T-cell (primary cell): ENCODE measurements at regions not wholly inside any gene's neighbourhood (a gene's known extent, or its start where the extent isn't known, plus 50 kb on each side); places are given as distances from the start of the nearest gene placed in this dataset.
A peak's percentile ranks its signal among the peaks of the same experiment; 100 is the strongest.
"Not testable (repeated sequence)": the region's sequence is repeated elsewhere in the genome, so short reads cannot be mapped to it uniquely, and the experiment has no call there.

Experiments
- ATAC-seq, 4 experiments: fragments of 200-7000 bp in 3 of 4; fragments of 150-1000 bp in 1 of 4; cut with Tn5 transposase; replicated peaks in 1 of 4; 1 replicate in 3 of 4; 2 replicates in 1 of 4; pipeline ENCODE4 v1.10.0; 2021; ENCODE audit warnings: moderate library complexity in 3 of 4, mild to moderate bottlenecking in 2 of 4, moderate number of reproducible peaks in 1 of 4
- CTCF ChIA-PET, 2 donors: fragments of 300-600 bp; sonication (Branson Sonifier 250); formaldehyde crosslinking; loops; one replicate each; lab custom pipeline; 2022; ENCODE audit warnings: antibody characterized with exemption in 2 of 2; lab: Charles Lee
- POLR2A ChIA-PET, 2 donors: fragments of 300-600 bp; sonication (Branson Sonifier 250); formaldehyde crosslinking; loops; one replicate each; lab custom pipeline; 2022; ENCODE audit warnings: antibody characterized with exemption in 2 of 2; lab: Charles Lee
- DNase-seq, 35 experiments: peaks; one replicate each; pipeline versions ENCODE4 v3.0.0 to v3.0.0-alpha.2; 2013 to 2023
- H3K27ac ChIP-seq: one replicate; pipeline ENCODE4 v1.5.1; 2013; ENCODE audit warnings: low read length
- H3K27me3 ChIP-seq, 2 experiments: replicated peaks in 1 of 2; 1 replicate in 1 of 2; 2 replicates in 1 of 2; pipeline versions ENCODE4 v1.6.1 to v1.7.0; 2013; ENCODE audit warnings: low read length in 1 of 2, mixed read lengths in 1 of 2; ENCODE audit not compliant: control insufficient read depth in 2 of 2, insufficient read depth in 2 of 2; ENCODE audit errors: extremely low read depth in 1 of 2
- H3K36me3 ChIP-seq, 2 donors: 1 replicate in 1 of 2; 2 replicates in 1 of 2; pipeline versions ENCODE4 v1.6.1 to v1.7.0; 2013; ENCODE audit warnings: low read length in 1 of 2; ENCODE audit not compliant: control insufficient read depth in 2 of 2, insufficient read depth in 1 of 2; ENCODE audit errors: extremely low read depth in 1 of 2
- H3K4me1 ChIP-seq, 2 experiments: 1 replicate in 1 of 2; 2 replicates in 1 of 2; pipeline versions ENCODE4 v1.6.1 to v1.7.0; 2013; ENCODE audit warnings: low read length in 2 of 2, mixed read lengths in 1 of 2; ENCODE audit not compliant: insufficient read depth in 2 of 2, control insufficient read depth in 1 of 2; ENCODE audit errors: extremely low read depth in 1 of 2
- H3K4me3 ChIP-seq, 2 donors: 1 replicate in 1 of 2; 2 replicates in 1 of 2; pipeline versions ENCODE4 v1.5.1 to v1.7.0; 2013; ENCODE audit warnings: mild to moderate bottlenecking in 2 of 2, low read length in 1 of 2, moderate library complexity in 1 of 2; ENCODE audit not compliant: control insufficient read depth in 1 of 2; ENCODE audit errors: extremely low read depth in 1 of 2
- H3K9me3 ChIP-seq: 2 replicates; pipeline ENCODE4 v1.7.0; 2013
- H3K27ac Mint-ChIP-seq, 2 donors: one replicate each; pipeline ENCODE4 v1.8.0; 2020 to 2021; ENCODE audit warnings: mild to moderate bottlenecking in 2 of 2, mixed read lengths in 2 of 2
- H3K27me3 Mint-ChIP-seq, 2 donors: one replicate each; pipeline ENCODE4 v1.8.0; 2021 to 2022; ENCODE audit warnings: mixed read lengths in 2 of 2
- H3K36me3 Mint-ChIP-seq: one replicate; pipeline ENCODE4 v1.8.0; 2021; ENCODE audit warnings: mixed read lengths
- H3K4me1 Mint-ChIP-seq, 3 donors: one replicate each; pipeline ENCODE4 v1.8.0; 2020 to 2022; ENCODE audit warnings: mixed read lengths in 3 of 3, mild to moderate bottlenecking in 1 of 3
- H3K4me3 Mint-ChIP-seq, 3 donors: one replicate each; pipeline ENCODE4 v1.8.0; 2020 to 2022; ENCODE audit warnings: mild to moderate bottlenecking in 3 of 3, mixed read lengths in 3 of 3, moderate library complexity in 3 of 3
- H3K9me3 Mint-ChIP-seq, 3 donors: one replicate each; pipeline ENCODE4 v1.8.0; 2020 to 2022; ENCODE audit warnings: mixed read lengths in 3 of 3
- WGBS: methylation state at CpG from one replicate; pipeline ENCODE4 v1.1.5; 2013; ENCODE audit warnings: missing lambda C conversion rate; ENCODE audit not compliant: insufficient coverage; 5-methylcytosine and 5-hydroxymethylcytosine counted together

DNA sequence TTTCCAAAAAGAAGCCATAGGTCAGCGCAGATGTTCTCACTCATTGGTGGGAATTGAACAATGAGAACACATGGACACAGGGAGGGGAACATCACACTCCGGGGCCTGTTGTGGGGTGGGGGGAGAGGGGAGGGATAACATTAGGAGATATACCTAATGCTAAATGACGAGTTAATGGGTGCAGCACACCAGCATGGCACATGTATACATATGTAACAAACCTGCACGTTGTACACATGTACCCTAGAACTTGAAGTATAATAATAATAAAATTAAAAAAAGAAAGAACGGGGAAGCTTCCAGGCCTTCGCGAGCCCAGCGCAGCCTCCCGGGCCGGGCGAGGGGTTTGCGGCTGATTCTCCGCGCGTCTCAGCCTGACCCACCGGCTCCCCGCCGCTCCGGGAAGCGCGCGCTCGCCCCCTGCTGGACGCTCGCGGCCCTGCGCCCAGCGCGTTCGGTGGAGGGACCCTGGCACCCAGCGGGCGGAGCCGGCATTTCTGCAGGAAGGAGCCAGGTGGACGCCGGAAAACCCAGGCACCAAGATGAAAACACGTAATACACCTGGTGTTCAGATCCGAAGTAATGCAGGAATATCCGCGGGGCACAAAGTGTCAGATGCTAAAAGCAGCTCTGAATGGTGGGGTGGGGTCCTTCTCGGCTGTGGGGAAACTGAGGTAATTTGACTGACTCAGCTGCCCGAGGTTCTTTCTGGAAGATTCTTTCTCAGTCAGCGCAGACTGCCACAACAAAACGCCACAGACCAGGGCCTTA is 67.1 kb upstream of the PPP1R26 start:
- CTCF ChIA-PET, result interaction anchor here in 1 of 2 donors (0.7 kb wide), 1 partner anchor 1572 kb away, joined by 4 read pairs; no protein-coding TSS in a partner anchor

DNA sequence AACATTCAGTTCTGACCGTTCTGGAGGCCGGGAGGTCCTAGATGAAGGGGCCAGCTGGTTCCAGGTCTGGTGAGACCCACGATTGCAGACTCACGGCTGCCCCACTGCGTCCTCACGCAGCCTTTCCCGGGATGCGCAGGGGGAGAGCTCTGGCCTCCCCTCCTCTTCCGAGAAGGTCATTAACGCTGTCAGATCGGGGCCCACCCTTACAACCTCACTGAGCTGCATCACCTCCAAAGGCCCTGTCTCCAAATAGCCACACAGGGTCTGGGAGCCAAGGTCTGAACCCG is 66.6 kb upstream of the PPP1R26 start:
- DNase-seq (no peak), ATAC-seq (no peak)
- no peaks in the 10 kb centered on the region for H3K36me3 ChIP-seq
- H3K27ac ChIP-seq, result no peak overlapping the region
- H3K4me1 ChIP-seq, result peaks cover 0 to 3% of the 10 kb centered on the region in 2 experiments
- Mint-ChIP-seq H3K4me3 (no peak overlapping the region), H3K4me1 (no peaks in the 10 kb centered on the region), H3K36me3 (no peaks in the 10 kb centered on the region), H3K27me3 (peaks cover 3 to 17% of the 10 kb centered on the region in 2 donors), H3K9me3 (no peaks in the 10 kb centered on the region), H3K27ac (no peak overlapping the region)
- CTCF ChIA-PET, result no interaction called here
- H3K27me3 ChIP-seq, result peaks cover 0 to 45% of the 10 kb centered on the region in 2 experiments
- no peak overlapping the region for H3K4me3 ChIP-seq
- POLR2A ChIA-PET, result no interaction called here
- no peaks in the 10 kb centered on the region for H3K9me3 ChIP-seq
- 85% methylated on average over 12 of the region's 12 CpGs for WGBS

More for the DNA sequence above, 67.1 kb upstream of the PPP1R26 start:
- H3K4me1 ChIP-seq, H3K4me3 ChIP-seq, H3K36me3 Mint-ChIP-seq, H3K9me3 ChIP-seq, H3K36me3 ChIP-seq, POLR2A ChIA-PET, H3K4me1 Mint-ChIP-seq, H3K9me3 Mint-ChIP-seq, H3K27ac ChIP-seq, H3K27ac Mint-ChIP-seq, H3K4me3 Mint-ChIP-seq: not testable (repeated sequence)
- peak in 34 of 35 experiments; percentile 17 to 73 (median 50) for DNase-seq
- peaks cover 0 to 43% of the 10 kb centered on the region in 2 experiments for H3K27me3 ChIP-seq
- WGBS, result 8% methylated on average over 39 of the region's 43 CpGs
- peak; percentile 79 to 89 (median 81) for ATAC-seq
- H3K27me3 Mint-ChIP-seq, result peaks cover 3 to 16% of the 10 kb centered on the region in 2 donors

DNA sequence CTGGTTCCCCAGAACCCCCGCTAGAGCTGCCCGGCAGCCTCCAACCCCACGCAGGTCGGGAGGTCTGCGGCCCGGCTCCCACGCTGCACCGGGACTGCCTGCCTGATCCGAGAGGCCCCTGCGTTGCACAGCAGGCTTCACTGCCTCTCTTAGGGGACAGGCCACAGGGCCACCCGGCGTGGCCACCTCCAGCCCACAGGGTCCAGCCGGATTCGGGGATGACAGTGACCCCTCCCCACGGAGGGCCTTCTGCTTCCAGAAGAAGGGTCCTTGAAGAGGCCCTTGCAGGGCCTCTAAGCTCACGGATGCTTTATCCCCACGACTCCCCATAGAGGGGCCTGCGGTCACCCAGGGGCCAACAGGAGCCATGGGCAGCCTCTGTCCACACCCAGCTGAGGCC is 66.1 kb upstream of the PPP1R26 start:
- Histone ChIP-seq H3K27ac (no peak overlapping the region), H3K27me3 (peaks cover 0 to 47% of the 10 kb centered on the region in 2 experiments), H3K9me3 (no peaks in the 10 kb centered on the region), H3K4me1 (peaks cover 0 to 3% of the 10 kb centered on the region in 2 experiments), H3K4me3 (no peak overlapping the region), H3K36me3 (no peaks in the 10 kb centered on the region)
- H3K36me3 Mint-ChIP-seq, result no peaks in the 10 kb centered on the region
- no peak overlapping the region for H3K4me3 Mint-ChIP-seq
- no peaks in the 10 kb centered on the region for H3K9me3 Mint-ChIP-seq
- H3K4me1 Mint-ChIP-seq, result no peaks in the 10 kb centered on the region
- H3K27me3 Mint-ChIP-seq, result peaks cover 3 to 13% of the 10 kb centered on the region in 2 donors
- no peak overlapping the region for H3K27ac Mint-ChIP-seq
- 89% methylated on average over 12 of the region's 18 CpGs for WGBS
- DNase-seq (no peak), ATAC-seq (no peak)
- CTCF ChIA-PET, result no interaction called here
- POLR2A ChIA-PET, result no interaction called here

DNA sequence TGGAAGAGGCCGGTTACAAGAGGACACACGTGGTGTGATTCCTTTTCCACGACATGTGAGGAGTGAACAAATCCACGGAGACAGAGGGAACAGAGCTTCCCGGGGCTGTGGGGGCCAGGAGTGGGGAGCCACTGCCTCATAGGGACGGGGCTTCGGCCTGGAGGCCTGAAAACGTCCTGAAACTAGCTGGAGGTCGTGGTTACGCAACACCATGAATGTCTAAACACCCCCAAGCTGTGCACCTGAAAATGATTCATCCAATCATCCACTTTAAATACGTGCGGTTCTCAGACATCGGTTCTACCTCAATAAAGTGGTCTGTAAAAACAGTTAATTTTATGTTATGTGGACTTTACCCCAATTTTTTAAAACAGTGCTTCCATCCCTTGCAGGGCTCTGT is 65.3 kb upstream of the PPP1R26 start:
- POLR2A ChIA-PET, result no interaction called here
- Histone ChIP-seq H3K9me3 (no peaks in the 10 kb centered on the region), H3K36me3 (no peaks in the 10 kb centered on the region), H3K4me1 (peaks cover 0 to 3% of the 10 kb centered on the region in 2 experiments), H3K4me3 (no peak overlapping the region), H3K27me3 (peaks cover 0 to 48% of the 10 kb centered on the region in 2 experiments), H3K27ac (no peak overlapping the region)
- CTCF ChIA-PET, result no interaction called here
- Mint-ChIP-seq H3K36me3 (no peaks in the 10 kb centered on the region), H3K9me3 (no peaks in the 10 kb centered on the region), H3K4me1 (no peaks in the 10 kb centered on the region), H3K4me3 (no peak overlapping the region), H3K27ac (no peak overlapping the region), H3K27me3 (peaks cover 3 to 18% of the 10 kb centered on the region in 2 donors)
- no peak for ATAC-seq
- DNase-seq, result no peak
- WGBS, result 74% methylated on average over 8 of the region's 13 CpGs

DNA sequence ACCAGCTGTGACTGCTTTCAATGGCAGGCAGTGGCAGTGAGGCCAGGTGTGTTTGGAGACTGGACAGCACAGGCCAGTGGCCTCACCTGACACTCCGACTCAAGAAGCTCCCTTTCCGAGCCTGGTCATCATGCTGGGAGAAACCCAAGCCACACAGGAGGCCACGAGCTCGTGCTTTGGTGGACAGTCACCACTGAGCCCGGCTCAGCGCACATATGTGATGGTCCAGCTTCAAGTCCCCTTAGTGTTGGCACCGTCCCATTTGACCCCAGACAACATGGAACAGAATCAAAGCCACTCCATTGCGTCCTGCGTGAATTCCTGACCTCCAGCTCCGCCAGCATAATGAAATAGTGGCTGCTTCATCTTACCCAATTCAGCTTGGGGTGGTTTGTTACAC is 64.0 kb upstream of the PPP1R26 start:
- H3K9me3 ChIP-seq, result no peaks in the 10 kb centered on the region
- Mint-ChIP-seq H3K4me1 (no peaks in the 10 kb centered on the region), H3K4me3 (no peak overlapping the region), H3K36me3 (no peaks in the 10 kb centered on the region), H3K27me3 (peaks cover 4 to 18% of the 10 kb centered on the region in 2 donors), H3K9me3 (no peaks in the 10 kb centered on the region), H3K27ac (no peak overlapping the region)
- ATAC-seq, result no peak
- peaks cover 0 to 3% of the 10 kb centered on the region in 2 experiments for H3K4me1 ChIP-seq
- ChIA-PET CTCF (no interaction called here), POLR2A (no interaction called here)
- no peak overlapping the region for H3K27ac ChIP-seq
- H3K36me3 ChIP-seq, result no peaks in the 10 kb centered on the region
- 77% methylated on average over 7 of the region's 10 CpGs for WGBS
- no peak overlapping the region for H3K4me3 ChIP-seq
- DNase-seq, result no peak
- H3K27me3 ChIP-seq, result peaks cover 0 to 43% of the 10 kb centered on the region in 2 experiments

DNA sequence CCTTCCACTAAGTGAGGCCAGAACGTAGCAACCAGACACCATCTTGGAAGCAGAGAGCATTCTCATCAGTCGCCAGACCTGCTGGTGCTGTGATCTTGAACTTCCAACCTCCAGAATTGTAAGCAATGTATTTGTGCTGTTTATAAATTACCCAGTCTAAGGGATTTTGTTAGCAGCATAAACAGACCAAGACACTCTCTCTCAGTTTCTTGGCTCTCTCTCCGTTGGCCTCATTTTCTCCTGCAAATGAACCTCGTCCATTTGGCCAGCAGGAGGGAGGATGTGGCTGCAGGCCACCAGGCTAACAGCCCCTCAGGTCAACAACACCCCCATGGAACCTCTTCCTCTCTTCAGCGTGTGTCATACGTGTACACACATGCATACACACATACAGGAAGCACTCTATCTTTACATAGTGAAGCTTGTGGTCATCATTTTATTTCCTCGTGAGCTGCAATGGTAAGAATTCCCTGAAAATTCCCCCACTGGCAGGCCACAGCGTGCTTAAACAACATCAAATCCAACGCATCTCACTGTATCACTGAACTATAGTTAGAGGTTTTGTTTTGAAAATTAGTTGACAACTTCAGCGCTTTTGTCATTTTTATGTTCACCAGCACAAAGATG is 62.8 kb upstream of the PPP1R26 start:
- Histone ChIP-seq H3K27ac (no peak overlapping the region), H3K4me1 (peaks cover 0 to 3% of the 10 kb centered on the region in 2 experiments), H3K27me3 (peaks cover 0 to 37% of the 10 kb centered on the region in 2 experiments), H3K4me3 (no peak overlapping the region), H3K36me3 (no peaks in the 10 kb centered on the region), H3K9me3 (no peaks in the 10 kb centered on the region)
- ChIA-PET POLR2A (no interaction called here), CTCF (interaction anchor here in 1 of 2 donors (0.5 kb wide), 1 partner anchor 33 kb away, joined by 3 read pairs; no protein-coding TSS in a partner anchor)
- ATAC-seq (no peak), DNase-seq (no peak)
- H3K36me3 Mint-ChIP-seq, result no peaks in the 10 kb centered on the region
- no peak overlapping the region for H3K4me3 Mint-ChIP-seq
- 58% methylated on average over 3 of the region's 10 CpGs for WGBS
- no peak overlapping the region for H3K27ac Mint-ChIP-seq
- peaks cover 8 to 21% of the 10 kb centered on the region in 2 donors for H3K27me3 Mint-ChIP-seq
- no peaks in the 10 kb centered on the region for H3K4me1 Mint-ChIP-seq
- H3K9me3 Mint-ChIP-seq, result no peaks in the 10 kb centered on the region
